Chondrocyte (in vitro differentiated cells): ENCODE measurements at regions not wholly inside any gene's neighbourhood (a gene's known extent, or its start where the extent isn't known, plus 50 kb on each side); places are given as distances from the start of the nearest gene placed in this dataset.

Experiments used
- DNase-seq: peaks from one replicate; pipeline ENCODE4 v3.0.0; 2021; ENCODE audit warnings: mixed read lengths, low spot score
- H3K27ac Mint-ChIP-seq: one replicate; pipeline ENCODE4 v1.8.0; 2021; ENCODE audit warnings: mild to moderate bottlenecking, moderate library complexity, mixed read lengths; ENCODE audit not compliant: unreplicated experiment
- H3K27me3 Mint-ChIP-seq: 2 replicates; pipeline ENCODE4 v1.8.0; 2021; ENCODE audit warnings: low read depth, mixed read lengths
- H3K36me3 Mint-ChIP-seq: 2 replicates; pipeline ENCODE4 v1.8.0; 2021; ENCODE audit warnings: low read depth, mixed read lengths
- H3K4me1 Mint-ChIP-seq: 2 replicates; pipeline ENCODE4 v1.8.0; 2021; ENCODE audit warnings: low read depth, mild to moderate bottlenecking, mixed read lengths
- H3K4me3 Mint-ChIP-seq: one replicate; pipeline ENCODE4 v1.8.0; 2021; ENCODE audit warnings: mild to moderate bottlenecking, moderate library complexity, mixed read lengths; ENCODE audit not compliant: unreplicated experiment
- H3K9me3 Mint-ChIP-seq: 2 replicates; pipeline ENCODE4 v1.8.0; 2021; ENCODE audit warnings: low read depth, mixed read lengths
- TF ChIP-seq, protein P1 (sequence below): fragments of 200-600 bp; sonication (generic); IDR thresholded peaks from 2 replicates; pipeline ENCODE4 v1.5.0; 2021; ENCODE audit warnings: antibody characterized with exemption, mild to moderate bottlenecking, moderate library complexity

DNA sequence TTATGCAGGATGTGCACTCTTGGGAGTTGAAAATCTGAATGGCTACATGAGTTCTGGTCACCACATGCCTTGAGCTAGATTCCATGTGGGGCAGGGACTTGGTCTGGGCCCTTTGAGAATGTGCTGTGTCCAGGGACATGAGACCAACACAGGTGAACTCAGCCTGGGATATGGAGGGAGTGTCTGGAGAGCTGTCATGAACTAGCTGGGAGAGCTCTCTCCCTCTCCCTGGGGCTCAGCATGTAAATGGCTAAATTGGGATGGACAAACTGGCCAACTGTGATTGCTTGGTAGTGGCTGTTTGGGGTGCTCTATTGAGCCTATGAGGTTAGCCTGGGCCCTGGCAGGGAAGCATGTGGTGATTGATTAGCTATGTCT, 105.1 kb upstream of the HS6ST1 start:
- Mint-ChIP-seq H3K4me3 (no peak overlapping the region), H3K27ac (no peak overlapping the region), H3K36me3 (peaks cover 2% of the 10 kb centered on the region), H3K4me1 (peaks cover 38% of the 10 kb centered on the region), H3K9me3 (peaks cover 10% of the 10 kb centered on the region), H3K27me3 (no peaks in the 10 kb centered on the region)
- DNase-seq, result no peak
- TF ChIP-seq, protein P1, sequence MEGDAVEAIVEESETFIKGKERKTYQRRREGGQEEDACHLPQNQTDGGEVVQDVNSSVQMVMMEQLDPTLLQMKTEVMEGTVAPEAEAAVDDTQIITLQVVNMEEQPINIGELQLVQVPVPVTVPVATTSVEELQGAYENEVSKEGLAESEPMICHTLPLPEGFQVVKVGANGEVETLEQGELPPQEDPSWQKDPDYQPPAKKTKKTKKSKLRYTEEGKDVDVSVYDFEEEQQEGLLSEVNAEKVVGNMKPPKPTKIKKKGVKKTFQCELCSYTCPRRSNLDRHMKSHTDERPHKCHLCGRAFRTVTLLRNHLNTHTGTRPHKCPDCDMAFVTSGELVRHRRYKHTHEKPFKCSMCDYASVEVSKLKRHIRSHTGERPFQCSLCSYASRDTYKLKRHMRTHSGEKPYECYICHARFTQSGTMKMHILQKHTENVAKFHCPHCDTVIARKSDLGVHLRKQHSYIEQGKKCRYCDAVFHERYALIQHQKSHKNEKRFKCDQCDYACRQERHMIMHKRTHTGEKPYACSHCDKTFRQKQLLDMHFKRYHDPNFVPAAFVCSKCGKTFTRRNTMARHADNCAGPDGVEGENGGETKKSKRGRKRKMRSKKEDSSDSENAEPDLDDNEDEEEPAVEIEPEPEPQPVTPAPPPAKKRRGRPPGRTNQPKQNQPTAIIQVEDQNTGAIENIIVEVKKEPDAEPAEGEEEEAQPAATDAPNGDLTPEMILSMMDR, result no peak

DNA sequence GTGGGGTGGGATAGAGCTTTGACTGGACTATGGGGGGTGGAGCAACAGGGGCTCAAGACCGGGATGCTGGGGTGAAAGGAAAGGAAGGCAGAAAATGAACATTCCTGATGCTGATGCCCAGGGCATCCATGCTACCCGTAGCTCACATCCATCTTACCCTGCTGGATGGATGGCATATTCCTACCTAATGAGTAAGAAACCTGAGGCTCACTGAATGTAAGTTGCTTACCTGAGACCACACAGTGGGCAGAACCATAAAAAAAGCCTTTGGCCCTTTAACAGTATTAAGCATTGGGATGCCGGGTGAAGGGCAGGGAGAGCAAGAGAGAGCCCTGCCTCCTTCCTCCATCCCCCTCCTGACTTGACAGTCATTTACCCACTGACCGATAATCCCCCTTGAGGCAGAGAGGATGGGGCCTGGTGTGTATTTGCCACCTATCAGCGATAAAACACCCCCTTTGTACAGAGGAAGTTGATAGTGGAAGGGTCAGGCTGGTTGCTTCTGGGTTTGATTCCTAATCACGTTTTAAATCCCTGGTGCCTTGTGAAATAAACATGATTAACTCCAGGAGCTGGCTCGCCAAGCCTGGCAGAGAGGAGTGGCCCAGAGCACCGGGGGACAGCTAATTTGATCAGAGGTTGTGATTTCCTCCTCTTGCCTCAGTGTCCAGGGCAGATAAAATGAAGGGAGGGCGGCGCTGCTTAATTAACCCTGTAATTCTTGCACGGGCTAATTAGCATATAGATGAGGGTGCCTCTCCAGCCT, 105.9 kb upstream of the HS6ST1 start:
- DNase-seq, result peak; percentile 36
- TF ChIP-seq, protein P1, result no peak
- Mint-ChIP-seq H3K27me3 (no peaks in the 10 kb centered on the region), H3K36me3 (peaks cover 4% of the 10 kb centered on the region), H3K27ac (no peak overlapping the region), H3K4me3 (no peak overlapping the region), H3K4me1 (peaks cover 38% of the 10 kb centered on the region), H3K9me3 (peaks cover 15% of the 10 kb centered on the region)

DNA sequence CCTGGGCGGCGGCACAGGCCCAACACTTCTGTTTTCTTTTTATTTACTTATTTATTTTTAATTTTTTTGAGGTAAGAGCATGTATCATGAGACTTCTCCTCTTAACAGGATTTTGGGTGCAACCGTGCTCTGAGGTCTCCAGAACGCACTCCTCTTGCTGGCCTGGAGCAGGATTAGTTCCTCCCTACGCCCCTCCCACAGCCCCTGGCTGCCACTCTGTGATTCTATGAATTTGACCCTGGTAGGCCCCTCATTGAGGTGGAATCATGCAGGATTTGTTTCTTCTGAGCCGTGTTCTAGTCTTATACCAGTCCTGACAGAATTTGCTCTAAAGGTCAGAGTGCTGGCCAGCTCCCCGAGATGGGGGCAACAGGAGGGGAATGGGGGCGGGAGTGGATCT, 106.5 kb upstream of the HS6ST1 start:
- TF ChIP-seq, protein P1, result no peak
- H3K9me3 Mint-ChIP-seq, result peaks cover 16% of the 10 kb centered on the region
- no peaks in the 10 kb centered on the region for H3K27me3 Mint-ChIP-seq
- DNase-seq, result peak; percentile 24
- peaks cover 38% of the 10 kb centered on the region for H3K4me1 Mint-ChIP-seq
- H3K4me3 Mint-ChIP-seq, result no peak overlapping the region
- H3K27ac Mint-ChIP-seq, result no peak overlapping the region
- peaks cover 8% of the 10 kb centered on the region for H3K36me3 Mint-ChIP-seq

DNA sequence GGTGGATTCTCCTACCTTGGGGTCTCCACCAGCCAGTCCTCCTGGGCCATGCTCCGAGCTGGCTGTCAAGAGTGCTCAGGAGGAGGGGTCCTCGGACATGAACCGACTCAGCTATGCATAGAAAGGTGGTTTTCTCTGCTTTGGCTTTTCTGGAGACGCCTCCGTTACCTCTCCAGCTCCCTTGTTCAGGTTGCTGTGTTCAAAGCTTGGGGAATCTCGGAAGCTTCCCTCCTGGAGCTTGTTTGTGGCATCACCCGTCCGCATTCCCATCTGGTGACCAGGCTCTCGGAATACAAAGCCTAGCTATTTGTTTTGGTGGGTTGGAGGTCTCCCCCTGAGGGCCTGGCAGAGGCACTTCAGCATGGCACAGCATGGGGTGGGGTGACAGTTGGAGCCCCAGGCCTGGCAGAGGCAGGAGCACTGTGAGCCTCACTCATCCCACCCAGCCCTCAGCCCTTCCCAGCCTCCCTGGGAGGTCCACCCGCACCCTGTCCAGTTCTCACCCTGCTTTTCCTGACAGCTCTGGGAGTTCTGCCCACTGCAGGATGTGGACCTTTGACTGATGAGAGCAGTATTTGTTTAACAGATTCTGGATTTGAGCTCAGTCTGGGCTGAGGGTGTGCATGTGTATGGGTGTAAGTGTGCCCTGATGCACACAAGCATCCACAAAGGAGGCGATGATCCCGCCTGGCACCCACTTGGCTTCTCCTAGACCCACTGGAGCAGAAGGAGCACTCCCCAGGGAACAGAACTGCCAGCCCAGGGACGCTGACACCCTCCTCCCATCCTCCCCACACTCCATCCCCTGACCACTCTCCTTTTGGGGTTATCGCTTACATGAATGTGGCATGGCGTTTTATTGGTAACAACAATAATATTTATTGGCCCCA, 107.3 kb upstream of the HS6ST1 start:
- H3K9me3 Mint-ChIP-seq, result peaks cover 20% of the 10 kb centered on the region
- no peak overlapping the region for H3K4me3 Mint-ChIP-seq
- no peaks in the 10 kb centered on the region for H3K27me3 Mint-ChIP-seq
- H3K27ac Mint-ChIP-seq, result no peak overlapping the region
- DNase-seq, result peak; percentile 59
- H3K4me1 Mint-ChIP-seq, result peaks cover 33% of the 10 kb centered on the region
- peaks cover 12% of the 10 kb centered on the region for H3K36me3 Mint-ChIP-seq
- TF ChIP-seq, protein P1, result no peak

DNA sequence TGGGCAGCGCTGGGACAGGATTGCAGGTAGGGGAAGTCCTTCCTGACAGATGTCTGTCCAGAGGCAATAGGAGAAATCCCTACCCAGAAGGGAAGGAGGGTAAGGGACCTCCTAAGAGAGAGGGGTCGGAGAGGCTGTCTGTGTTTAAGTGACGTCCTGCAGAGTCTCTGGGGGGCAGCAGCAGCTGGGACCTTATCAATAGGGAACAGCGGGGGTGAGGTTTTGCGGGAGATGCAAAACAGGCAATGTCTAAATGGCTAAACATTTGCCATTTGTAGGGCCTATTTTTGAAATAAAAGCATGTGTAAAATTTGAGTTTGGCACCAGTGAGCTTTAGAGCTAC, 108.7 kb upstream of the HS6ST1 start:
- no peak overlapping the region for H3K27ac Mint-ChIP-seq
- DNase-seq, result peak; percentile 29
- H3K36me3 Mint-ChIP-seq, result peaks cover 14% of the 10 kb centered on the region
- no peak overlapping the region for H3K4me3 Mint-ChIP-seq
- TF ChIP-seq, protein P1, result no peak
- H3K9me3 Mint-ChIP-seq, result peaks cover 26% of the 10 kb centered on the region
- H3K4me1 Mint-ChIP-seq, result peaks cover 26% of the 10 kb centered on the region
- no peaks in the 10 kb centered on the region for H3K27me3 Mint-ChIP-seq
